ENCODE measurements at regions not wholly inside any gene's neighbourhood (a gene's known extent, or its start where the extent isn't known, plus 50 kb on each side); places are given as distances from the start of the nearest gene placed in this dataset.

DNA sequence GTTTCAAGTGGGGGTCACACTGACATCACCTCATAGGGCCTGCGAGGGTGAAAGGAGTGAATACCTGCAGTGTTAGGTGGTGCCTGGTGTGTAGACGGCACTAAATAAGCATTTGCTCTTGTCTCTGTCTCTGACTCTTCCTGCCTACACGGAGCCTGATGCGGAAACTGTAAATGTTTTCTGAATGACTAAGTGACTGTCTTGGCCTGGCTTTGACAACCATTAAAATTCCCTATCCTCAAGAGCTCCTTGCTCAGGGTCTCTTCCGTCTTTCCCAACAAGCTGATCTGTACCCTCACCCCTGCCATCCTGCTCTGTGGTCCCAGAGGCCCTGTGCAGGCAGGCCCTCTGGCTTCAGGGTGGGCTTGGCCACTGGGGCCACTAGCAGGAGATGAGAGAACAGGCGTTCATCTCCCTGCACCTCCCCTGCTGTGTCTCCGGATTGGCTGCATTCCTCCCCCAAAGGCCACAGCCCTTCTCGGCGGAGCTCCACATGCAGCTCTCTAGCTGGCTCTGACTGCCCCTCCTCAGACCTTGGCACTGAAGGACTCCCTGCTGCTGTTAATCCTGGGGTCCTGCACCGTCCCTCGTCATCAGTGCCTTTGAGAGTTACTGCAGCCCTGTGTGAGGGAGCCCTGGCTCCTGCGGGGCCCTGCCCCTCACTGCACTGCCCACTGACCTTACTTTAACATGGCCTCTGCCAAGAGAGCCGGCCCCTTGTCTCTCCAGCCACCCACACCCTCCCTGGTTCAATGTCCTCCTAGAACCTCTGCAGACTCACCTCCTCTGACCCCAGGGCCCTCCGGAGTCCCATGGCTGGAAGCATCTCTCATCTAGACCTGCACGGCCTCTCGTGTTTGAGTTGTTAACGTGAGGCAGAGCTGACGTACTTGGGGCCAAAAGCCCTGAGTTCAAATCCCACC, 211.1 kb downstream of the MATN1 start:
- no peak for TF ChIP-seq SUZ12 (IDR thresholded peaks at IDR 0.05)
- TF ChIP-seq NFRKB (IDR thresholded peaks at IDR 0.05): no peak
- no peak for TF ChIP-seq ARNT (IDR thresholded peaks at IDR 0.05)
- TF ChIP-seq FOXA1 (IDR thresholded peaks at IDR 0.05): no peak
- TF ChIP-seq FOXK2 (IDR thresholded peaks at IDR 0.05): no peak
- no peak for TF ChIP-seq TARDBP (IDR thresholded peaks at IDR 0.05)
- TF ChIP-seq CTBP1 (IDR thresholded peaks at IDR 0.05; ENCODE audit: borderline replicate concordance): no peak
- TF ChIP-seq HDGF (IDR thresholded peaks at IDR 0.05; ENCODE audit: borderline replicate concordance): no peak
- no peak for TF ChIP-seq L3MBTL2 (conservative IDR thresholded peaks at IDR 0.05)
- TF ChIP-seq FOXM1 (IDR thresholded peaks at IDR 0.05; ENCODE audit: borderline replicate concordance): no peak
- TF ChIP-seq ZNF384 (IDR thresholded peaks at IDR 0.05): no peak
- TF ChIP-seq LEF1 (IDR thresholded peaks at IDR 0.05; ENCODE audit: borderline replicate concordance): no peak
- no peak for TF ChIP-seq SP1 (IDR thresholded peaks at IDR 0.05)
- no peak for TF ChIP-seq ELF4 (IDR thresholded peaks at IDR 0.05)
- TF ChIP-seq, protein P1, sequence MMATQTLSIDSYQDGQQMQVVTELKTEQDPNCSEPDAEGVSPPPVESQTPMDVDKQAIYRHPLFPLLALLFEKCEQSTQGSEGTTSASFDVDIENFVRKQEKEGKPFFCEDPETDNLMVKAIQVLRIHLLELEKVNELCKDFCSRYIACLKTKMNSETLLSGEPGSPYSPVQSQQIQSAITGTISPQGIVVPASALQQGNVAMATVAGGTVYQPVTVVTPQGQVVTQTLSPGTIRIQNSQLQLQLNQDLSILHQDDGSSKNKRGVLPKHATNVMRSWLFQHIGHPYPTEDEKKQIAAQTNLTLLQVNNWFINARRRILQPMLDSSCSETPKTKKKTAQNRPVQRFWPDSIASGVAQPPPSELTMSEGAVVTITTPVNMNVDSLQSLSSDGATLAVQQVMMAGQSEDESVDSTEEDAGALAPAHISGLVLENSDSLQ (IDR thresholded peaks at IDR 0.05): no peak
- no peak for DNase-seq (ENCODE audit: extremely low spot score)
- ChIA-PET CTCF (interaction anchor here (1.0 kb wide), 1 partner anchor 755 kb away, joined by 3 read pairs; no protein-coding TSS in a partner anchor), POLR2A (interaction anchor here (0.8 kb wide), 1 partner anchor 9 kb away, joined by 4 read pairs; no protein-coding TSS in a partner anchor)

DNA sequence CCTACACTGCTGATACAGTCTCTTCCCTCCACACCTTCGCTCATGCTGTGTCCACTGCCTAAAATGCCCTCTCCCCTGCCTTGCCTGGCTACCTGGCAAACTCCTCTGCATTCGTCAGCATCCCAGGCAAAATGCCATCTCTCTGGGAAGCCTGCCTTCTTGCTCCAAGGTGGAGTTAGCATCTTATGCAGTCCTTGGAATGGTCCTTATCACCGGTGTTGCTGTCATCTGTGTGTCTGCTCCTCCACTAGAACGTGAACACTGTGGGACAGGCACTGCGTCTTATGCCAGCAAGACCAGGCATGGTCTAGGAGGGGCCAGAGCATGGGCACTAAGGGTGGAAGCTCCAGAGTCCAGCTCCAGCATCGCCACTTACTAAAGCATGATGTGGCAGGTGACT, 211.8 kb downstream of the MATN1 start:
- POLR2A ChIA-PET: no interaction called here
- TF ChIP-seq FOXK2 (IDR thresholded peaks at IDR 0.05): no peak
- TF ChIP-seq FOXA1 (IDR thresholded peaks at IDR 0.05): no peak
- no peak for TF ChIP-seq L3MBTL2 (conservative IDR thresholded peaks at IDR 0.05)
- TF ChIP-seq TARDBP (IDR thresholded peaks at IDR 0.05): no peak
- TF ChIP-seq HDGF (IDR thresholded peaks at IDR 0.05; ENCODE audit: borderline replicate concordance): no peak
- TF ChIP-seq, protein P1 (IDR thresholded peaks at IDR 0.05): no peak
- TF ChIP-seq SP1 (IDR thresholded peaks at IDR 0.05): no peak
- no peak for TF ChIP-seq ELF4 (IDR thresholded peaks at IDR 0.05)
- no peak for TF ChIP-seq FOXM1 (IDR thresholded peaks at IDR 0.05; ENCODE audit: borderline replicate concordance)
- TF ChIP-seq NFRKB (IDR thresholded peaks at IDR 0.05): no peak
- no peak for TF ChIP-seq LEF1 (IDR thresholded peaks at IDR 0.05; ENCODE audit: borderline replicate concordance)
- TF ChIP-seq CTBP1 (IDR thresholded peaks at IDR 0.05; ENCODE audit: borderline replicate concordance): no peak
- TF ChIP-seq ARNT (IDR thresholded peaks at IDR 0.05): no peak
- TF ChIP-seq ZNF384 (IDR thresholded peaks at IDR 0.05): no peak
- TF ChIP-seq SUZ12 (IDR thresholded peaks at IDR 0.05): no peak
- no peak for TF ChIP-seq BHLHE40 (IDR thresholded peaks at IDR 0.05; ENCODE audit: borderline replicate concordance)
- CTCF ChIA-PET: interaction anchor here (1.0 kb wide), 1 partner anchor 754 kb away, joined by 3 read pairs; no protein-coding TSS in a partner anchor
- no peak for DNase-seq (ENCODE audit: extremely low spot score)

DNA sequence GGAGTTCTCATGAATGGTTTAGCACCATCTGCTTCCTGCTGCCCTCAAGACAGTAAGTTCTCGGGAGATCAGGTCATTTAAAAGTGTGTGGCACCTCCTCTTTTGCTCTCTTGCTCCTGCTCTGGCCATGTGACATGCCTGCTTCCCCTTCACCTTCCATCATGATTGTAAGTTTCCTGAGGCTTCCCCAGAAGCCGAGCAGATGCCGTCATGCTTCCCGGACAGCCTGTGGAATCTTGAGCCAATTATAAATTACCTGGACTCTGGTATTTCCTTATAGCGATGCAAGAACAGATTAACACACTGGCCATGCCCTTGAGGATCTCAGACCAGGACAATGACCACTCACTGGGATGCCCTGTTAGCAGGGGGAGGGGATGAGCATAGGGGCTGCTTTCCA, 212.3 kb downstream of the MATN1 start:
- POLR2A ChIA-PET: no interaction called here
- no peak for DNase-seq (ENCODE audit: extremely low spot score)
- CTCF ChIA-PET: no interaction called here
- no peak for TF ChIP-seq FOXA1 (IDR thresholded peaks at IDR 0.05)
- no peak for TF ChIP-seq NFRKB (IDR thresholded peaks at IDR 0.05)
- TF ChIP-seq, protein P1 (IDR thresholded peaks at IDR 0.05): no peak
- TF ChIP-seq ELF4 (IDR thresholded peaks at IDR 0.05): no peak
- no peak for TF ChIP-seq SP1 (IDR thresholded peaks at IDR 0.05)
- TF ChIP-seq LEF1 (IDR thresholded peaks at IDR 0.05; ENCODE audit: borderline replicate concordance): no peak
- TF ChIP-seq ZNF384 (IDR thresholded peaks at IDR 0.05): no peak
- no peak for TF ChIP-seq SUZ12 (IDR thresholded peaks at IDR 0.05)
- no peak for TF ChIP-seq CTBP1 (IDR thresholded peaks at IDR 0.05; ENCODE audit: borderline replicate concordance)
- TF ChIP-seq TARDBP (IDR thresholded peaks at IDR 0.05): no peak
- no peak for TF ChIP-seq BHLHE40 (IDR thresholded peaks at IDR 0.05; ENCODE audit: borderline replicate concordance)
- TF ChIP-seq L3MBTL2 (conservative IDR thresholded peaks at IDR 0.05): no peak
- TF ChIP-seq FOXK2 (IDR thresholded peaks at IDR 0.05): no peak
- TF ChIP-seq HDGF (IDR thresholded peaks at IDR 0.05; ENCODE audit: borderline replicate concordance): no peak
- no peak for TF ChIP-seq ARNT (IDR thresholded peaks at IDR 0.05)

DNA sequence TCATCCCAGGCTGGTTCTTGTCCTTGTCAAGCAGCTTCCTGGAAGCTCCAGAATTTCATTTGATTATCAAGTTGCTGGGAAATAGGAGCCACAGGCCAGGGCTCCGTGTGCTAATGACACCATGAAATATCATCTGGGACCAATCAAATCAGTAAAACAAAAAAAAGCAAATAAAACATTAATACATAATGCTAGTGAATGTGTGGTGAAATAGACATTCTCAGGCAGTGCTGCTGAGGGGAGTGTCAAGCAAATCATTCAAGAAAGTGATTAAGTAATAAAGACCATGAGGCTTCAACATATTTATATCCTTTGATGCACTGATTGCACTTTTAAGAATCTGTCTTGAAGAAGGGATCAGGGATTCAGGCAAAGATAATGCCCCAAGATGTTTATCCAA, 213.7 kb downstream of the MATN1 start:
- DNase-seq (ENCODE audit: extremely low spot score): no peak
- TF ChIP-seq FOXM1 (IDR thresholded peaks at IDR 0.05; ENCODE audit: borderline replicate concordance) (peak; percentile 22; the same call in 1 of the 2 replicates), CTBP1 (IDR thresholded peaks at IDR 0.05; ENCODE audit: borderline replicate concordance) (no peak)
- CTCF ChIA-PET: no interaction called here
- POLR2A ChIA-PET: no interaction called here

- CTCF ChIA-PET: no interaction called here
- TF ChIP-seq, protein P1 (IDR thresholded peaks at IDR 0.05): no peak
- TF ChIP-seq ELF4 (IDR thresholded peaks at IDR 0.05) (no peak), FOXM1 (IDR thresholded peaks at IDR 0.05; ENCODE audit: borderline replicate concordance) (no peak), L3MBTL2 (conservative IDR thresholded peaks at IDR 0.05) (no peak), NFRKB (IDR thresholded peaks at IDR 0.05) (no peak), FOXA1 (IDR thresholded peaks at IDR 0.05) (no peak), SUZ12 (IDR thresholded peaks at IDR 0.05) (no peak), CTBP1 (IDR thresholded peaks at IDR 0.05; ENCODE audit: borderline replicate concordance) (no peak), LEF1 (IDR thresholded peaks at IDR 0.05; ENCODE audit: borderline replicate concordance) (no peak), ARNT (IDR thresholded peaks at IDR 0.05) (no peak), SP1 (IDR thresholded peaks at IDR 0.05) (no peak), BHLHE40 (IDR thresholded peaks at IDR 0.05; ENCODE audit: borderline replicate concordance) (no peak), FOXK2 (IDR thresholded peaks at IDR 0.05) (no peak), HDGF (IDR thresholded peaks at IDR 0.05; ENCODE audit: borderline replicate concordance) (no peak), ZNF384 (IDR thresholded peaks at IDR 0.05) (no peak)
- POLR2A ChIA-PET: no interaction called here
- DNase-seq (ENCODE audit: extremely low spot score): peak; percentile 11
Observed at GRCh38 chr1:30508611-30509010, 214.8 kb downstream of the MATN1 start.
